ENCODE measurements at regions not wholly inside any gene's neighbourhood (a gene's known extent, or its start where the extent isn't known, plus 50 kb on each side); places are given as distances from the start of the nearest gene placed in this dataset.

- peaks cover 0 to 5% (median 0%) of the 10 kb centered on the region in 7 donors for H3K9me3 Mint-ChIP-seq
- H3K9ac ChIP-seq (ENCODE audit: insufficient read depth, low read length, poor library complexity, severe bottlenecking), result no peak overlapping the region
- WGBS (ENCODE audit: insufficient coverage), result no CpG with 5 or more reads among the region's 2 CpGs
- H3K4me3 Mint-ChIP-seq, result no peak overlapping the region
- intact Hi-C loops (cut with micrococcal nuclease), result no loop called here
- H3K27ac ChIP-seq (ENCODE audit: low read depth in 1 of 2, low read length in 2 of 2), result no peak overlapping the region
- H3K4me3 ChIP-seq (replicated peaks in 1 of 3; ENCODE audit: low read depth in 2 of 3, low read length in 3 of 3), result no peak overlapping the region
- H3K27me3 ChIP-seq (ENCODE audit: control insufficient read depth in 2 of 2, insufficient read depth in 2 of 2, low read length in 2 of 2), result no peaks in the 10 kb centered on the region
- no peaks in the 10 kb centered on the region for H3K36me3 Mint-ChIP-seq
- no peaks in the 10 kb centered on the region for H3K9me3 ChIP-seq (replicated peaks in 1 of 2; ENCODE audit: control insufficient read depth in 1 of 2, insufficient read depth in 1 of 2, low read length in 2 of 2)
- H4K20me1 ChIP-seq (ENCODE audit: insufficient read depth, low read length), result no peaks in the 10 kb centered on the region
- H2AFZ ChIP-seq (ENCODE audit: insufficient read depth, low read depth, low read length, poor library complexity, severe bottlenecking), result no peak overlapping the region
- DNase-seq, result no peak
- H3K36me3 ChIP-seq (replicated peaks in 1 of 2; ENCODE audit: control insufficient read depth in 1 of 2, insufficient read depth in 2 of 2, low read length in 2 of 2), result no peaks in the 10 kb centered on the region
- H3K27ac Mint-ChIP-seq, result no peak overlapping the region
- H3K4me1 ChIP-seq (ENCODE audit: control insufficient read depth in 1 of 2, insufficient read depth in 2 of 2, low read length in 2 of 2), result no peaks in the 10 kb centered on the region
- no peak overlapping the region for H3K4me2 ChIP-seq (replicated peaks; ENCODE audit: extremely low read depth, low read length, poor library complexity, severe bottlenecking)
- H3K4me1 Mint-ChIP-seq, result no peaks in the 10 kb centered on the region
- H3K27me3 Mint-ChIP-seq (ENCODE audit: low read depth in 3 of 3), result peaks cover 0 to 9% (median 2%) of the 10 kb centered on the region in 3 donors
- TF ChIP-seq, protein P1, sequence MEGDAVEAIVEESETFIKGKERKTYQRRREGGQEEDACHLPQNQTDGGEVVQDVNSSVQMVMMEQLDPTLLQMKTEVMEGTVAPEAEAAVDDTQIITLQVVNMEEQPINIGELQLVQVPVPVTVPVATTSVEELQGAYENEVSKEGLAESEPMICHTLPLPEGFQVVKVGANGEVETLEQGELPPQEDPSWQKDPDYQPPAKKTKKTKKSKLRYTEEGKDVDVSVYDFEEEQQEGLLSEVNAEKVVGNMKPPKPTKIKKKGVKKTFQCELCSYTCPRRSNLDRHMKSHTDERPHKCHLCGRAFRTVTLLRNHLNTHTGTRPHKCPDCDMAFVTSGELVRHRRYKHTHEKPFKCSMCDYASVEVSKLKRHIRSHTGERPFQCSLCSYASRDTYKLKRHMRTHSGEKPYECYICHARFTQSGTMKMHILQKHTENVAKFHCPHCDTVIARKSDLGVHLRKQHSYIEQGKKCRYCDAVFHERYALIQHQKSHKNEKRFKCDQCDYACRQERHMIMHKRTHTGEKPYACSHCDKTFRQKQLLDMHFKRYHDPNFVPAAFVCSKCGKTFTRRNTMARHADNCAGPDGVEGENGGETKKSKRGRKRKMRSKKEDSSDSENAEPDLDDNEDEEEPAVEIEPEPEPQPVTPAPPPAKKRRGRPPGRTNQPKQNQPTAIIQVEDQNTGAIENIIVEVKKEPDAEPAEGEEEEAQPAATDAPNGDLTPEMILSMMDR (IDR thresholded peaks at IDR 0.05), result no peak
- no peaks in the 10 kb centered on the region for H3K79me2 ChIP-seq (ENCODE audit: insufficient read depth, low read length)
Measured at GRCh38 chr1:219791766-219792165, 136.6 kb downstream of the SLC30A10 start.

DNA sequence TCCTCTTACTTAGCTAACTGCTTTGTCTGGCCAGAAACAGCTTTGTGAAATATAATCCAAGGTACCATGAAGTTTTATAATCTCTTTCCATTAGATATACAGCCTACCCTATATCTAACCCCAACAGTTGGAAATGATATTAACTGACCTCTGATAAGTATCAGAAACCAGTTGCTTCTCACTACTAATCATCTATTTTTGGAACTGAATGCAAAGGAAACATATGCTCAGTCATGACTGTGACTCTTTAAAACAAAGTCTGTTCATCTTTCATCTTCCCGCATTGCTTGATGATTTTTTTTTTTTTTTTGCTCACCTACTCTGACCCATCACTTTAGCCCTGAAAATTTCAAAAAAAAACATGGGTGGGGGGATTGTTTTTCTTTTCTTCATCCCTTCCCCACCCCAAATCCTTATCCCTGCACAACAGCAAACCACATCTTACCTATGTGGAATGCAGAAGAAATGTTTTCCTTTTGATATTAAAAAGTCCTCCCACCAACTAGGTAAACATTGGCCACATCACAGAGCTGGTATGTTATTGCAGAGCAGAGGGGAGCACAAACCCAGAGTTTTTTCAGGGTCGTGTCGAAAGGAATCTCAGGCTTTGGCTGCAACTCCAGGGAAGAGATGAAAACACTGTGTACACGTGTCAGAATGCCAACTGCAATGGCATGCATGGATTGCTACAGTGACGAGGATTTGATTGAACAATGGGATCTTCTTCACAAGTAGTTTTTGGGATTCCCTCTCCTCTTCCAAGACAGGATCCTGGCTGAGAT lies 137.3 kb downstream of the SLC30A10 start:
- no peaks in the 10 kb centered on the region for H3K27me3 ChIP-seq (ENCODE audit: control insufficient read depth in 2 of 2, insufficient read depth in 2 of 2, low read length in 2 of 2)
- Mint-ChIP-seq H3K4me1 (no peaks in the 10 kb centered on the region), H3K36me3 (no peaks in the 10 kb centered on the region), H3K27me3 (ENCODE audit: low read depth in 3 of 3) (peaks cover 0 to 9% (median 2%) of the 10 kb centered on the region in 3 donors), H3K9me3 (peaks cover 0 to 4% (median 0%) of the 10 kb centered on the region in 7 donors), H3K27ac (no peak overlapping the region), H3K4me3 (no peak overlapping the region)
- H3K4me3 ChIP-seq (replicated peaks in 1 of 3; ENCODE audit: low read depth in 2 of 3, low read length in 3 of 3), result no peak overlapping the region
- no peak overlapping the region for H3K9ac ChIP-seq (ENCODE audit: insufficient read depth, low read length, poor library complexity, severe bottlenecking)
- H3K4me2 ChIP-seq (replicated peaks; ENCODE audit: extremely low read depth, low read length, poor library complexity, severe bottlenecking), result no peak overlapping the region
- no peaks in the 10 kb centered on the region for H3K4me1 ChIP-seq (ENCODE audit: control insufficient read depth in 1 of 2, insufficient read depth in 2 of 2, low read length in 2 of 2)
- H3K9me3 ChIP-seq (replicated peaks in 1 of 2; ENCODE audit: control insufficient read depth in 1 of 2, insufficient read depth in 1 of 2, low read length in 2 of 2), result no peaks in the 10 kb centered on the region
- TF ChIP-seq, protein P1 (IDR thresholded peaks at IDR 0.05), result no peak
- H3K79me2 ChIP-seq (ENCODE audit: insufficient read depth, low read length), result no peaks in the 10 kb centered on the region
- DNase-seq, result no peak
- no peaks in the 10 kb centered on the region for H4K20me1 ChIP-seq (ENCODE audit: insufficient read depth, low read length)
- intact Hi-C loops (cut with micrococcal nuclease), result no loop called here
- WGBS (ENCODE audit: insufficient coverage), result 54% methylated on average over 4 of the region's 5 CpGs
- H3K27ac ChIP-seq (ENCODE audit: low read depth in 1 of 2, low read length in 2 of 2), result no peak overlapping the region
- H2AFZ ChIP-seq (ENCODE audit: insufficient read depth, low read depth, low read length, poor library complexity, severe bottlenecking), result no peak overlapping the region
- no peaks in the 10 kb centered on the region for H3K36me3 ChIP-seq (replicated peaks in 1 of 2; ENCODE audit: control insufficient read depth in 1 of 2, insufficient read depth in 2 of 2, low read length in 2 of 2)
